Endothelial cell (in vitro differentiated cells): ENCODE measurements at regions not wholly inside any gene's neighbourhood (a gene's known extent, or its start where the extent isn't known, plus 50 kb on each side); places are given as distances from the start of the nearest gene placed in this dataset.

Source experiments
- DNase-seq: peaks from one replicate; pipeline ENCODE4 v3.0.0; 2021; ENCODE audit warnings: low spot score
- H3K27ac Mint-ChIP-seq: one replicate; pipeline ENCODE4 v1.8.0; 2021; ENCODE audit warnings: mixed read lengths, inconsistent platforms; ENCODE audit not compliant: unreplicated experiment
- H3K27me3 Mint-ChIP-seq: one replicate; pipeline ENCODE4 v1.8.0; 2021; ENCODE audit warnings: mild to moderate bottlenecking, moderate library complexity, mixed read lengths, inconsistent platforms; ENCODE audit not compliant: unreplicated experiment
- H3K36me3 Mint-ChIP-seq: one replicate; pipeline ENCODE4 v1.8.0; 2021; ENCODE audit warnings: mild to moderate bottlenecking, low read depth, mixed read lengths, inconsistent platforms; ENCODE audit not compliant: unreplicated experiment
- H3K4me1 Mint-ChIP-seq: one replicate; pipeline ENCODE4 v1.8.0; 2021; ENCODE audit warnings: mild to moderate bottlenecking, mixed read lengths, inconsistent platforms; ENCODE audit not compliant: unreplicated experiment
- H3K4me3 Mint-ChIP-seq: one replicate; pipeline ENCODE4 v1.8.0; 2021; ENCODE audit warnings: mild to moderate bottlenecking, mixed read lengths, inconsistent platforms; ENCODE audit not compliant: unreplicated experiment
- H3K9me3 Mint-ChIP-seq: one replicate; pipeline ENCODE4 v1.8.0; 2021; ENCODE audit warnings: mixed read lengths, inconsistent platforms; ENCODE audit not compliant: unreplicated experiment
- CTCF ChIP-seq: fragments of 200-600 bp; sonication (generic); IDR thresholded peaks from one replicate; pipeline ENCODE4 v1.5.0; 2021; ENCODE audit warnings: antibody characterized with exemption; ENCODE audit not compliant: unreplicated experiment

- peaks cover 5% of the 10 kb centered on the region for H3K27me3 Mint-ChIP-seq
- no peak overlapping the region for H3K4me3 Mint-ChIP-seq
- no peak overlapping the region for H3K27ac Mint-ChIP-seq
- peaks cover 3% of the 10 kb centered on the region for H3K36me3 Mint-ChIP-seq
- TF ChIP-seq CTCF = no peak
- H3K9me3 Mint-ChIP-seq = no peaks in the 10 kb centered on the region
- no peaks in the 10 kb centered on the region for H3K4me1 Mint-ChIP-seq
- no peak for DNase-seq
Observed at GRCh38 chr13:95386370-95386769, 85.1 kb upstream of the ABCC4 start.

GRCh38 chr13:95387733-95388207 lies 86.5 kb upstream of the ABCC4 start:
- Mint-ChIP-seq H3K27ac (no peak overlapping the region), H3K36me3 (peaks cover 3% of the 10 kb centered on the region), H3K4me1 (no peaks in the 10 kb centered on the region), H3K4me3 (no peak overlapping the region), H3K9me3 (no peaks in the 10 kb centered on the region), H3K27me3 (peaks cover 1% of the 10 kb centered on the region)
- DNase-seq = no peak
- TF ChIP-seq CTCF = no peak

- no peak for DNase-seq
- H3K36me3 Mint-ChIP-seq = peaks cover 3% of the 10 kb centered on the region
- TF ChIP-seq CTCF = no peak
- peaks cover 1% of the 10 kb centered on the region for H3K27me3 Mint-ChIP-seq
- H3K27ac Mint-ChIP-seq = no peak overlapping the region
- no peak overlapping the region for H3K4me3 Mint-ChIP-seq
- no peaks in the 10 kb centered on the region for H3K9me3 Mint-ChIP-seq
- no peaks in the 10 kb centered on the region for H3K4me1 Mint-ChIP-seq
Observed at GRCh38 chr13:95388420-95389079, 87.3 kb upstream of the ABCC4 start.

GRCh38 chr13:95391362-95391761 lies 90.1 kb upstream of the ABCC4 start:
- TF ChIP-seq CTCF = no peak
- Mint-ChIP-seq H3K9me3 (no peaks in the 10 kb centered on the region), H3K27ac (no peak overlapping the region), H3K4me3 (no peak overlapping the region), H3K27me3 (peaks cover 1% of the 10 kb centered on the region), H3K4me1 (no peaks in the 10 kb centered on the region), H3K36me3 (no peaks in the 10 kb centered on the region)
- no peak for DNase-seq

GRCh38 chr13:95391785-95392184 lies 90.5 kb upstream of the ABCC4 start:
- H3K27ac Mint-ChIP-seq = no peak overlapping the region
- no peaks in the 10 kb centered on the region for H3K9me3 Mint-ChIP-seq
- no peaks in the 10 kb centered on the region for H3K36me3 Mint-ChIP-seq
- no peaks in the 10 kb centered on the region for H3K4me1 Mint-ChIP-seq
- H3K4me3 Mint-ChIP-seq = no peak overlapping the region
- no peak for TF ChIP-seq CTCF
- peaks cover 1% of the 10 kb centered on the region for H3K27me3 Mint-ChIP-seq
- no peak for DNase-seq
